ENCODE measurements at regions not wholly inside any gene's neighbourhood (a gene's known extent, or its start where the extent isn't known, plus 50 kb on each side); places are given as distances from the start of the nearest gene placed in this dataset.

DNA sequence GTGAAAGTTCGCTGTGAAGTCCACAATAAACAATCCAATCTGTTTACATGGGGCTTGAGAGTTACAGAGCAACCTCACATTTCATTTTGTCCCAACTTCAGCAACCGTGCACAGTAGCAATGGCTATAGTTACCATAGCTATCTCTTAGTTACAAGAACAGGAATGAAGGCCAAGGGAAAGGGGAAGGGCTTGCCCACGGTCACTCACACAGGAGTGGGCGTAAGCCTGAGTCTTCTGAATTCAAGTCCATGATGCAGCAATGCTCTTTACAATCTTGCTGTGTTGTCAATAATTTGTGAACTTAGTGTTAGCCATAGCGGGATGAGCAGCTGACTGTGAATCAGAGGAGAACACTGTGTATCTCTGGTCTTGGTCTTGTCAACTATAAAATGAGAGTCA lies 102.9 kb downstream of the ADAMTS15 start:
- TF ChIP-seq, protein P1, sequence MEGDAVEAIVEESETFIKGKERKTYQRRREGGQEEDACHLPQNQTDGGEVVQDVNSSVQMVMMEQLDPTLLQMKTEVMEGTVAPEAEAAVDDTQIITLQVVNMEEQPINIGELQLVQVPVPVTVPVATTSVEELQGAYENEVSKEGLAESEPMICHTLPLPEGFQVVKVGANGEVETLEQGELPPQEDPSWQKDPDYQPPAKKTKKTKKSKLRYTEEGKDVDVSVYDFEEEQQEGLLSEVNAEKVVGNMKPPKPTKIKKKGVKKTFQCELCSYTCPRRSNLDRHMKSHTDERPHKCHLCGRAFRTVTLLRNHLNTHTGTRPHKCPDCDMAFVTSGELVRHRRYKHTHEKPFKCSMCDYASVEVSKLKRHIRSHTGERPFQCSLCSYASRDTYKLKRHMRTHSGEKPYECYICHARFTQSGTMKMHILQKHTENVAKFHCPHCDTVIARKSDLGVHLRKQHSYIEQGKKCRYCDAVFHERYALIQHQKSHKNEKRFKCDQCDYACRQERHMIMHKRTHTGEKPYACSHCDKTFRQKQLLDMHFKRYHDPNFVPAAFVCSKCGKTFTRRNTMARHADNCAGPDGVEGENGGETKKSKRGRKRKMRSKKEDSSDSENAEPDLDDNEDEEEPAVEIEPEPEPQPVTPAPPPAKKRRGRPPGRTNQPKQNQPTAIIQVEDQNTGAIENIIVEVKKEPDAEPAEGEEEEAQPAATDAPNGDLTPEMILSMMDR (IDR thresholded peaks at IDR 0.05; ENCODE audit: low read depth, low read length) = no peak
- DNase-seq (ENCODE audit: extremely low read depth, low read depth) = no peak

DNA sequence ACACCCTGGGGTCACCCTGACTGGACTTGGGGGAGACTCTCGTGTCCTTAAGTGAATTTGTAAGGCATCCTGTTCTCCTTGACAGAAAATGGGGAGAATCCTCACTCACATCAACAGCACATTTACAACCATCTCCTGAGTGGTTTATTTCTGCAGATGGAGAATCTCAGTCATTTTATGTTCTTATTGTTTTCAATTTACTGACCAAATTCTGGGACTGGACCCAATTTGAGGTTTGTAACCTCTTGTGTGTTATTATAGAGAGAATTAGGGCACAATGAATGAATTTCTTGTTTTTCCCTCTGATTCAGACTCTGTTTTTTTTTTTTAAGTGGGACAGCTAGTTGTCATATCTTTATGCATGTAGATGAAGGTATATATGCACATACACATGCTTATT lies 104.9 kb downstream of the ADAMTS15 start:
- TF ChIP-seq, protein P1 (IDR thresholded peaks at IDR 0.05; ENCODE audit: low read depth, low read length) = no peak
- no peak for DNase-seq (ENCODE audit: extremely low read depth, low read depth)

GRCh38 chr11:130554241-130555055 lies 106.0 kb downstream of the ADAMTS15 start:
- no peak for DNase-seq (ENCODE audit: extremely low read depth, low read depth)
- TF ChIP-seq, protein P1 (IDR thresholded peaks at IDR 0.05; ENCODE audit: low read depth, low read length) = no peak

GRCh38 chr11:130555251-130555841 lies 106.9 kb downstream of the ADAMTS15 start:
- TF ChIP-seq, protein P1 (IDR thresholded peaks at IDR 0.05; ENCODE audit: low read depth, low read length) = no peak
- peak; percentile 22 for DNase-seq (ENCODE audit: extremely low read depth, low read depth)

DNA sequence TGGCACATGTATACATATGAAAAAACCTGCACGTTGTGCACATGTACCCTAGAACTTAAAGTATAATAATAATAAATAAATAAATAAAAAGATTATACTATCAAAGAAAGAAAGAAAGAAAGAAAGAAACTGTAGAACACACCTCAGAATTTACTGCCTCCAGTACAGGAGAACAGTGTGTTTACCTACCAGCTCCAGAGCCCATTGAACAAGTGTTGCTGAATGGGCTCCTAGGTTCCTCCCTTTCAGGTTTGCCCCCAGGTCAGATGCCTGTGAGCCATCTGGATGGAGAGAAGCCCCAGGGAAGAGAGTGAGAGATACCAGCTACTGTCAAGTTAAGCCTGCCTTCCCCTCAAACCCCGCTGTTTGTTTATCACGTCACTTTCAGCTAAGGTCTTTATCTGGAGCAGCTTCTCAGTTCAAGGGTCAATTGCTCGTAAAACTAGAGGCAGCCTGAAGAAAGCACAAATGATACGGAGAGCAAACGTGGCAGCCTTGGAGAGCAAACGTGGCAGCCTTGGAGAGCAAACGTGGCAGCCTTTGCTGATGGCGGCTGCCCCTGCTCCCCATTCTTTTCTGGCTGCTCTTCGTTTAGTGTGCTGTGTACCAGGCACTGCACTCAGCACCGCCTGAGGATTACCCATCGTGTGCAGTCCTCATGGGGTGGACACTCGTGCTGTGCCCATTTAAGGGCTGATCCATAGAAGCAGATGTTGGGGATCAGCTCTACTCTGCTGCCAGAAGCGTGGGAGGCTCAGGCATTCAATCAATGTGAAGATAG lies 111.7 kb downstream of the ADAMTS15 start:
- no peak for DNase-seq (ENCODE audit: extremely low read depth, low read depth)

GRCh38 chr11:130560781-130561109 lies 112.3 kb downstream of the ADAMTS15 start:
- TF ChIP-seq, protein P1 (IDR thresholded peaks at IDR 0.05; ENCODE audit: low read depth, low read length) = no peak
- no peak for DNase-seq (ENCODE audit: extremely low read depth, low read depth)

More for the DNA sequence above, 111.7 kb downstream of the ADAMTS15 start:
- TF ChIP-seq, protein P1 (IDR thresholded peaks at IDR 0.05; ENCODE audit: low read depth, low read length) = no peak

DNA sequence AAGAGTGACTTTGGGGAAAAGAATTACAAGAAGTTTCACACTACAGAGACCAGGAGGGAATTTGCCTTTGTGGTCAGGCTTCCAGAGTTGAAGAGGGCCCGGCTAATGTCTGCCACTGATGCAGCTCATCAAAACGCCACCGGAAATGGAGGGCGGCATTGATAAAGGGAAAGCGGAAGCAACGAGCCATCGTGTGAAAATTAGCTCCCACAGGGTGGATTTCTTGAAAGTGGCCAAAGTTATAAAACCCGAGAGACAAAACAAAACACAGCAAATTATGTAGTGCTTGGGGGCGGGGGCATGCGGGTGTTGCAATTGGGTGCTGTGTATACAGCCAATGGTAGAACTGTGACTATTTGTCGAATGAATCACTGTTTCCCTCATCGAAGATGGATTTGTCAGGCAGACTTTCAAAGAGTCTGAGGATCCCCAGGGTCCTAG lies 113.0 kb downstream of the ADAMTS15 start:
- no peak for DNase-seq (ENCODE audit: extremely low read depth, low read depth)
- TF ChIP-seq, protein P1 (IDR thresholded peaks at IDR 0.05; ENCODE audit: low read depth, low read length) = no peak

All from AG09319 (cell line).